Heart left ventricle (tissue), 13 donors: ENCODE measurements at regions not wholly inside any gene's neighbourhood (a gene's known extent, or its start where the extent isn't known, plus 50 kb on each side); places are given as distances from the start of the nearest gene placed in this dataset.

Experiments
- POLR2A ChIP-seq, 2 donors: fragments of 450-650 bp; IDR thresholded peaks; one replicate each; pipeline ENCODE4 v1.6.1; 2017; ENCODE audit warnings: antibody characterized with exemption in 2 of 2, mild to moderate bottlenecking in 2 of 2, moderate library complexity in 2 of 2
- TF ChIP-seq, protein P1 (sequence below), 12 donors: fragments of 200-600 bp; sonication (generic) in 4 of 12; IDR thresholded peaks; one replicate each; pipeline versions ENCODE4 v1.5.0 to v1.8.0; 2018 to 2022; ENCODE audit warnings: antibody characterized with exemption in 12 of 12, mild to moderate bottlenecking in 5 of 12
- donor health status: ischemic (EF 13 %, LVEDD 7.1; RV severe dilation, severe dysfunction).
- donor health status: DM: no; HTN: yes; CAD: no.
- donor health status: DM: no; HTN: no; CAD: no.
- donor health status: ischemic (EF 25% LVEDD 6.9; RV normal size, moderate dysfunction).
- donor health status: ischemic (EF 25% LVEDD 5.7; RV mildly dilated, moderate dysfunction).
- donor health status: ischemic (EF 35%, LVEDD 5.7; RV mildly dilated, moderate dysfunction).
- donor health status: nonischemic (EF 11% LVEDD 7.7; RV severe dilation, severe dysfunction).
- donor health status: DM: yes; HTN: yes; CAD: no.
- donor health status: PGD.
- donor health status: ischemic (EF 29% LVEDD 5.4; RV normal size, mild dysfunction).
- donor health status: nonischemic (EF 23%, LVEDD 6.1; RV moderate dilation, normal function).

DNA sequence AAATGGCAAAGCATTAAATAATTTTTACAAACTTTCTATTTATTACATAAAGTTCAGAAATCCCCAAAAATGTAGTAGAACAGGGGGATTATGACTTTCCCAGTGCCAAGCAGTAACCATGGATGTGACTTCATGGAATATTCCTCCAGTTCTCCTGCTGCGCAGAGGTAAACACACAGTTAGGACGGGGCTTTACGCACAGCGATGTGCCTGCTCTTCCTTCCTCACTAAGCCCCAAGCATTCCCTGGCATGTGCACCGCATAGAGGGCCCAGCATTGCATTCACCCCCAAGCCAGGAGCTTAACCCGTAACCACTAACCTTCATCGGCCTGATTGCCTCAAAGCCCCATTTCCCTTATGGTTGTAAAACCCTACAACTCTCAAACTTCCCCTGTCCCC, 471.7 kb downstream of the SOX11 start:
- TF ChIP-seq, protein P1, sequence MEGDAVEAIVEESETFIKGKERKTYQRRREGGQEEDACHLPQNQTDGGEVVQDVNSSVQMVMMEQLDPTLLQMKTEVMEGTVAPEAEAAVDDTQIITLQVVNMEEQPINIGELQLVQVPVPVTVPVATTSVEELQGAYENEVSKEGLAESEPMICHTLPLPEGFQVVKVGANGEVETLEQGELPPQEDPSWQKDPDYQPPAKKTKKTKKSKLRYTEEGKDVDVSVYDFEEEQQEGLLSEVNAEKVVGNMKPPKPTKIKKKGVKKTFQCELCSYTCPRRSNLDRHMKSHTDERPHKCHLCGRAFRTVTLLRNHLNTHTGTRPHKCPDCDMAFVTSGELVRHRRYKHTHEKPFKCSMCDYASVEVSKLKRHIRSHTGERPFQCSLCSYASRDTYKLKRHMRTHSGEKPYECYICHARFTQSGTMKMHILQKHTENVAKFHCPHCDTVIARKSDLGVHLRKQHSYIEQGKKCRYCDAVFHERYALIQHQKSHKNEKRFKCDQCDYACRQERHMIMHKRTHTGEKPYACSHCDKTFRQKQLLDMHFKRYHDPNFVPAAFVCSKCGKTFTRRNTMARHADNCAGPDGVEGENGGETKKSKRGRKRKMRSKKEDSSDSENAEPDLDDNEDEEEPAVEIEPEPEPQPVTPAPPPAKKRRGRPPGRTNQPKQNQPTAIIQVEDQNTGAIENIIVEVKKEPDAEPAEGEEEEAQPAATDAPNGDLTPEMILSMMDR (IDR thresholded peaks at IDR 0.05) = no peak
- TF ChIP-seq POLR2A (IDR thresholded peaks at IDR 0.05) = no peak
